NCI-H2171 treated with DMSO at 0.1 percent for 48 hours (cell line): ENCODE measurements at regions not wholly inside any gene's neighbourhood (a gene's known extent, or its start where the extent isn't known, plus 50 kb on each side); places are given as distances from the start of the nearest gene placed in this dataset.

Experiments used
- DNase-seq: peaks from one replicate; lab custom pipeline; 2025; lab: John Stamatoyannopoulos, UW

GRCh38 chr10:61140765-61141392 is 196.9 kb upstream of the RHOBTB1 start:
- DNase-seq = peak; percentile 57

- no peak for DNase-seq
These were observed 195.6 kb upstream of the RHOBTB1 start for GRCh38 chr10:61139592-61139953.

- DNase-seq = no peak
These were observed 195.0 kb upstream of the RHOBTB1 start for GRCh38 chr10:61138708-61139591.

- DNase-seq = no peak
These were observed 192.2 kb upstream of the RHOBTB1 start for GRCh38 chr10:61136139-61136538.

GRCh38 chr10:61135276-61135721 is 191.3 kb upstream of the RHOBTB1 start:
- DNase-seq = no peak

- DNase-seq = peak; percentile 1
These were observed 186.4 kb upstream of the RHOBTB1 start for GRCh38 chr10:61130366-61130765.

- DNase-seq = no peak
These were observed 184.2 kb upstream of the RHOBTB1 start for GRCh38 chr10:61128196-61128595.

GRCh38 chr10:61125560-61126170 is 181.7 kb upstream of the RHOBTB1 start:
- DNase-seq = peak; percentile 69

- DNase-seq = peak; percentile 47
These were observed 181.0 kb upstream of the RHOBTB1 start for GRCh38 chr10:61124756-61125530.

GRCh38 chr10:61120805-61121204 is 176.8 kb upstream of the RHOBTB1 start:
- no peak for DNase-seq

GRCh38 chr10:61119573-61119972 is 175.6 kb upstream of the RHOBTB1 start:
- DNase-seq = no peak

GRCh38 chr10:61115897-61116296 is 171.9 kb upstream of the RHOBTB1 start:
- no peak for DNase-seq

GRCh38 chr10:61112771-61113170 is 168.8 kb upstream of the RHOBTB1 start:
- DNase-seq = no peak

GRCh38 chr10:61110936-61111335 is 167.0 kb upstream of the RHOBTB1 start:
- DNase-seq = no peak

- no peak for DNase-seq
These were observed 166.3 kb upstream of the RHOBTB1 start for GRCh38 chr10:61110188-61110844.

- no peak for DNase-seq
These were observed 164.9 kb upstream of the RHOBTB1 start for GRCh38 chr10:61108915-61109314.

- peak; percentile 79 for DNase-seq
These were observed 156.9 kb upstream of the RHOBTB1 start for GRCh38 chr10:61100887-61101286.

GRCh38 chr10:61099756-61100155 is 155.8 kb upstream of the RHOBTB1 start:
- DNase-seq = peak; percentile 33

- DNase-seq = no peak
These were observed 155.0 kb upstream of the RHOBTB1 start for GRCh38 chr10:61098966-61099365.

- DNase-seq = no peak
These were observed 153.0 kb upstream of the RHOBTB1 start for GRCh38 chr10:61097026-61097425.

- no peak for DNase-seq
These were observed 152.1 kb upstream of the RHOBTB1 start for GRCh38 chr10:61096056-61096455.

GRCh38 chr10:61091531-61091930 is 147.5 kb upstream of the RHOBTB1 start:
- no peak for DNase-seq
